Stimulated activated CD8-positive, alpha-beta memory T cell treated with anti-CD3 and anti-CD28 coated beads, Interleukin-4, amount 100 ng/mL, for 48 hours (primary cell): ENCODE measurements at regions not wholly inside any gene's neighbourhood (a gene's known extent, or its start where the extent isn't known, plus 50 kb on each side); places are given as distances from the start of the nearest gene placed in this dataset.

Experiments
- DNase-seq: peaks from one replicate; pipeline ENCODE4 v3.0.0-alpha.2; 2020

DNA sequence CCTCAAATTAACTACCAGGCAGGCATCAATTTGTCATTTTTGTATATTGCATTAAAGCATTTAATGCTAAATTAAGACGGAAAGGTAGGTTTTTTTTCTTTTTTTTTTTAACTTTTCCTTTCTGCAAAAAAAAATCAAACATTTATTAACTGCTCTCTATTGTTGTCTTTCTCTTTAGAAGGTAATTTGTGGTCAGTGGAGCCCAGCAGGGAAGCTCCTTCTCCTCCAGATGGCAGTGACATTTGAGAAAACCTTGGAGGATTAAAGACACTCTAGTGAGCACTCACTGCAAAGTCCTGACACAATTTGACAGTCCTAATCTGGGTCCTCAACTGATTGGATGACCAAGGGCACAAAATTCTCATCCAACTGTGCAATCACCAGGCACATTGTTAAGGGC is 102.4 kb downstream of the SLIT2 start:
- DNase-seq = no peak

DNA sequence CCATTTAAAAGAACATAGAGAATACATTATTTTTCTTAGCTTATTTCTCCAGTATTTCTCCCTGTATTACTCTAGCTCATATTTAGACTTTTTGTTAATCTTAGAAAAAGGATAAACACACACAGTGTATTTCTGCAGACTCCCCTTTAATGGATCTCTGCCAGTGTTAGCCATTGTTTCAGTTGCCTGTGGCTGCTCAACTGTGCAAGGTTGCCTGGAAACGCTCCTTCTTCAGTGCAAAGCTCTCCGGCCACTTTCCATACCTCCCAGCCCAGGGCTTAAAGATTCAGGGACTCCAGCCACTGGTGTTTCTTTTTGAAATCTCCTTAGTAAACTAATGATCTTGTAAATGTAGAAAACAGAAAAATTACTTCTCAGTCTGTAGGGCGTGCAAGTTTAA is 104.9 kb downstream of the SLIT2 start:
- no peak for DNase-seq

DNA sequence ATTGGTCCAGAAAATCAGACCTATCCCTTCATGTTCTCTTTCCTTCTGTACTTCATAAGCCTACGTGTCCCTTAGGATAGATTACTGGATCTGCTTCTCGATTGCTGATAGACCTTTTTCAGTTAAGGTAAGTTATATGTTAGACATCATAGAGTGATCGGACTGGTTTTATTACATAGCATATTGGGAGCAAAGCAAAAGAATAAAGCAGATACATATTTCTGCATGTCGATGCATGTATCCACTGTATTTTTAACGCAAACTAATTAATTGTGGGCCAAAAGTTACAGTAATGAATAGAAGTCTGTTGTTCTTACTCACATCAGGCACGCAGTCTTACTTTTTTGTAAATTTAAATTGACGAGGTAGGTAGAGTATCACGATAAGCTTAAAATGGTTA is 106.4 kb downstream of the SLIT2 start:
- DNase-seq = no peak

GRCh38 chr4:20359692-20360091 is 108.0 kb downstream of the SLIT2 start:
- DNase-seq = no peak

- no peak for DNase-seq
These were observed 110.4 kb downstream of the SLIT2 start for GRCh38 chr4:20362148-20362547.

GRCh38 chr4:20364969-20365368 is 113.3 kb downstream of the SLIT2 start:
- no peak for DNase-seq

DNA sequence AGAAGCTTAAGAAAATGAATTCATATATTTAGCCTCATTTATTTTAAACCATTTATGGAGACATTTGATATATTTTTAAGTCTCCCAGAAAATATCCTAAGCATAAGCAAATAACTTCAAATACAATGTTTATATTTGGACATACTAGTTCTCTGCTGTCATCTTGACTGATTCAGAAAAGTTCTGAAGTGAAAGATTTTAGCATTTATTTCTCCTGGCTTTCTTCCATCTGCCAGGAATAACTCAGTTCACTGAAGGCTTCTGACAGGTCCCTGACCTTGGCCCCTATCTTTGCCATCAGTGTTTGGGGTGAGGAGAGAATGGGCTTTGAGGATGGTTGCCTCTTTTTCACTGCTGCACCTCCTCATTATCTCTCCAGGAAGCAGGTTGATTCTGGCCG is 115.7 kb downstream of the SLIT2 start:
- DNase-seq = no peak

DNA sequence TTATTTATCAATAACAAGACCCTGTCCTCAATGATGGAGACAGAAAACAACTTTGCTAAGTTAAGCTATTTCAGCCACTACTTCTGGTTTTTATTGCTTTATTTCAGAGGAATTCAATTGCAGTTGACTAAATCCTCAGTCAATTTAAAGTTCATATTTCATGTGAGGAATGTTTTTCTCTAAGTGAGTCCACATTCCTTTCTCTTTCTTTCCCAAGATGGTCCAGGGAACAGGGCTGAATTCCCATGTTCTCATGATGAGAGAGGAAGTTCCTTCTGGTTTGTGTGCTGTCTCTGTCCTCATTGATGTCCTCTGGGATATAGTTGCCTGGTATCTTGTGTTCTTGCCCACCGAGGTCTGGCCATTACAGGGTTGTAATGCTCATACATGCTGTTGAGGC is 117.2 kb downstream of the SLIT2 start:
- DNase-seq = no peak

DNA sequence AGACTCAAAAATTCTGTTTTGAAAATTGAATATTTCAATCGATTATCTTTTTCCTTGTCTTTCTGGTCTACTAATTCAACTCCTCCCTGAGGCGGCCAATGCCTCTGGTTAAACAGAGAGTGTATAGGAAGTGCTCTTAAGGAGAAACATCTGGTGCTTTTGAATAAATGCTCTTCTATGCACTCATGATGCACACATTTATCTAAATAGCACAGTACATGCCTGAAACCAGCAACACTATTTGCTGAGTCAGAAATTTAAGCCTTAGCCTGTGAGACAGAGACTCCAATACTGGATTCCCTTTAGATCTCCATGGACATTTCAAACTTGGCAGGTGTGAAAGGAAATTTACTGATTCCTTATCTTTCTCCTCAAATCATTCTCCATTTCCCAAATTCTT is 118.6 kb downstream of the SLIT2 start:
- no peak for DNase-seq

- DNase-seq = no peak
These were observed 124.4 kb downstream of the SLIT2 start for GRCh38 chr4:20376070-20376469.

GRCh38 chr4:20378181-20378580 is 126.5 kb downstream of the SLIT2 start:
- DNase-seq = no peak

DNA sequence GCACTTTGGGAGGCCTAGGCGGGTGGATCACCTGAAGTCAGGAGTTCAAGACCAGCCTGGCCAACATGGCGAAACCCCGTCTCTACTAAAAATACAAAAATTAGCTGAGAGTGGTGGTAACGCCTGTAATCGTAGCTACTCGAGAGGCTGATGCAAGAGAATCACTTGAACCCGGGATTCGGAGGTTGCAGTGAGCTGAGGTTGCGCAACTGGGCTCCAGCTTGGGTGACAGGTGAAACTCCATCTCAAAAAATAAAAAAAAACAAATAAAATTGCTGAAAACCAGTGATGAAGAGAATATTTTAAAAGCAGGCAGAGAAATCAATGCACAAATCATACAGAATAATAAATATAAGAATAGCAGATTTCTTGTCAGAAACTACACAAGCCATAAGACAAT is 129.3 kb downstream of the SLIT2 start:
- DNase-seq = no peak

- DNase-seq = no peak
These were observed 131.6 kb downstream of the SLIT2 start for GRCh38 chr4:20383283-20383682.

- no peak for DNase-seq
These were observed 132.3 kb downstream of the SLIT2 start for GRCh38 chr4:20383969-20384368.

DNA sequence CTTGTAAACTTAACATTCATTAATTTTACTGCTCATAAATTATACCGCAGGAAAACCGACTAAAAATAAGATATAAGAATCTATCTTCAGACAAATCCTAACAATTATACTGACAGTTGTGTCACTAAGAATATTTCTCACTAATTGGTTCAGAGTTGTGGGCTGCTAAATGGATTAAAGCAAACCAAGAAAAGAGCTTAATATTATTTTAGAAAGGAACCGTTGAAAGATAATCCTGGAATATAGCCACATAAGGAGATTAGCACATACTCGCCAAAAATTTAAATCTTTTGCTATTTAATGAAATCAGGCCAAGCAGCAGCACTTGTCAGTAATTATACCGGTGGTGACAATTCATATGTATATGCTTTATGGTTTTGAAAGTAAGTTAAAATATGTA is 132.8 kb downstream of the SLIT2 start:
- DNase-seq = no peak

GRCh38 chr4:20386001-20386740 is 134.5 kb downstream of the SLIT2 start:
- DNase-seq = no peak

DNA sequence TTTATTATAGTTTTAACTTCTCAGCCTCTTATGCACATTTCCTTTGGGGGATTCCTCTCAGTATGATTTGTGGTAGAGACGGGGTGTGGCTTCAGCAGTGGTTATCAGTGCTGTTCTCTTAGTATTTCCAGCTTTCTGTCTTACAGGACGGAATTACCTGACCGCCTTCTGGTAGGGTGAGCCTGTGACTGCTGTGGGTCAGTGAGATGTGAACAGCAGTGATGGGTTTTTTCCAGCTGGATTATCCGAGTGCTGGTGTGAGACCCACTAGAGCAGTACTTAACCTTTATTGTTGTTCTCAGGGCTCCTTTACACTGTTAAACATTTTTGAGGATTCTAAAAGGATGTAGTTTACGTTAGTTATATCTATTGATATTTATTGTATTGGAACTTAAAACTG is 135.2 kb downstream of the SLIT2 start:
- DNase-seq = no peak

DNA sequence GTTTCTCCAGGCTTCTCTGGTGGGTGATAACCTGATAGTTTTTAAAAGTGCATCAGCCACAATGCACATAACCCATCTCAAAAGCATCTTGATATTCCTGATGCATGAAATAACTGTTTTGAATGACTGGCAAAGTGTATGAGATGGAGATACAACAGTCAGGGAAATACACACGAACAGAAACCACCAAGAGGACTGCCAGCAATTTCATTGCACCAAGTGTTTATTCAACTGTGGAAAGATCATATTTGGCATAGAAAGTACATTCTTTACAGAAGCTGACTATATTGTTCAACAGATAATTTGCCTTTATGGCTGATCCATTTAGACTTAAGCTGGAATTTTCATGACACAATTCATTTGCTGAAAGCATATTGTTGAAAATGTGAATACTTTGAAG is 139.5 kb downstream of the SLIT2 start:
- no peak for DNase-seq

- no peak for DNase-seq
These were observed 140.2 kb downstream of the SLIT2 start for GRCh38 chr4:20391912-20392311.

- no peak for DNase-seq
These were observed 141.9 kb downstream of the SLIT2 start for GRCh38 chr4:20393486-20394100.

- no peak for DNase-seq
These were observed 142.8 kb downstream of the SLIT2 start for GRCh38 chr4:20394512-20394911.

GRCh38 chr4:20395160-20395773 is 143.6 kb downstream of the SLIT2 start:
- DNase-seq = peak; percentile 33

GRCh38 chr4:20403290-20403689 is 151.6 kb downstream of the SLIT2 start:
- no peak for DNase-seq

GRCh38 chr4:20403846-20404245 is 152.1 kb downstream of the SLIT2 start:
- no peak for DNase-seq

DNA sequence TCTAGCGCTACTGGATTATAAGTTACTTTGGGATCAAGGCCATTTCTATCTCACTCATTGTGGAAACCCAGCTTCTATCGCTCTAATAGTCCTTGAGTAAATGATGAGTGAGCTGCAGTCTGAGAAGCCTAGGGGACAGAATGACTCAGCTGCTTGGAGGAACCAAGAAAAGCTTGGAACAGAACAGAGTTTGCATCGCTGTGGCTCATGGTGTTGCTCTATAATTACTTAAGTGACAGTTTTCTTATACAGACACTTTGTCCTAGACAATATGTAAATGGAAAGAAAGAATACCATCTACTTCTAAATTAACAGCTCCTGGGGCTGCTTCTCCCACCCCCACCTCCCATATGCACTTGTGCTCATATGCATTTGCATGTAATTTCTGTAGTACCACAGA is 156.9 kb downstream of the SLIT2 start:
- DNase-seq = no peak
